H7 (cell line): ENCODE measurements at regions not wholly inside any gene's neighbourhood (a gene's known extent, or its start where the extent isn't known, plus 50 kb on each side); places are given as distances from the start of the nearest gene placed in this dataset.
A peak's percentile ranks its signal among the peaks of the same experiment; 100 is the strongest.
"Not testable (repeated sequence)": the region's sequence is repeated elsewhere in the genome, so short reads cannot be mapped to it uniquely, and the experiment has no call there.

Experiments used
- DNase-seq: peaks from one replicate; pipeline ENCODE4 v3.0.0; 2012
- H3K27me3 ChIP-seq: 2 replicates; pipeline ENCODE4 v1.6.0; 2011; ENCODE audit warnings: mild to moderate bottlenecking, low read length; ENCODE audit not compliant: control insufficient read depth, insufficient read depth
- H3K36me3 ChIP-seq: replicated peaks from 2 replicates; pipeline ENCODE4 v1.5.1; 2011; ENCODE audit warnings: low read length; ENCODE audit not compliant: control insufficient read depth, insufficient read depth
- H3K4me3 ChIP-seq: 2 replicates; pipeline ENCODE4 v1.5.1; 2011; ENCODE audit warnings: low read depth, mild to moderate bottlenecking, control low read depth, low read length, moderate library complexity; ENCODE audit not compliant: insufficient read depth

GRCh38 chr2:2773692-2774091, 442.6 kb upstream of the MYT1L start:
- no peaks in the 10 kb centered on the region for H3K27me3 ChIP-seq
- H3K4me3 ChIP-seq = no peak overlapping the region
- no peaks in the 10 kb centered on the region for H3K36me3 ChIP-seq
- no peak for DNase-seq

- DNase-seq, H3K36me3 ChIP-seq, H3K4me3 ChIP-seq, H3K27me3 ChIP-seq: not testable (repeated sequence)
Measured at GRCh38 chr2:2773080-2773479, 442.0 kb upstream of the MYT1L start.

- H3K4me3 ChIP-seq = no peak overlapping the region
- DNase-seq = no peak
- H3K36me3 ChIP-seq = no peaks in the 10 kb centered on the region
- no peaks in the 10 kb centered on the region for H3K27me3 ChIP-seq
Measured at GRCh38 chr2:2771721-2772411, 440.8 kb upstream of the MYT1L start.

GRCh38 chr2:2769481-2770431, 438.7 kb upstream of the MYT1L start:
- Histone ChIP-seq H3K4me3 (no peak overlapping the region), H3K36me3 (no peaks in the 10 kb centered on the region), H3K27me3 (no peaks in the 10 kb centered on the region)
- no peak for DNase-seq

- Histone ChIP-seq H3K4me3 (no peak overlapping the region), H3K36me3 (no peaks in the 10 kb centered on the region), H3K27me3 (no peaks in the 10 kb centered on the region)
- no peak for DNase-seq
Measured at GRCh38 chr2:2768476-2768875, 437.4 kb upstream of the MYT1L start.

- no peak overlapping the region for H3K4me3 ChIP-seq
- no peaks in the 10 kb centered on the region for H3K36me3 ChIP-seq
- H3K27me3 ChIP-seq = no peaks in the 10 kb centered on the region
- no peak for DNase-seq
Measured at GRCh38 chr2:2767837-2768236, 436.8 kb upstream of the MYT1L start.

GRCh38 chr2:2765839-2766495, 434.9 kb upstream of the MYT1L start:
- Histone ChIP-seq H3K4me3 (no peak overlapping the region), H3K36me3 (no peaks in the 10 kb centered on the region), H3K27me3 (no peaks in the 10 kb centered on the region)
- DNase-seq = no peak

GRCh38 chr2:2765176-2765800, 434.2 kb upstream of the MYT1L start:
- no peak overlapping the region for H3K4me3 ChIP-seq
- H3K36me3 ChIP-seq = no peaks in the 10 kb centered on the region
- H3K27me3 ChIP-seq = no peaks in the 10 kb centered on the region
- no peak for DNase-seq

- H3K36me3 ChIP-seq = no peaks in the 10 kb centered on the region
- H3K27me3 ChIP-seq = no peaks in the 10 kb centered on the region
- DNase-seq = no peak
- no peak overlapping the region for H3K4me3 ChIP-seq
Measured at GRCh38 chr2:2764739-2765138, 433.7 kb upstream of the MYT1L start.

GRCh38 chr2:2764001-2764355, 432.9 kb upstream of the MYT1L start:
- H3K36me3 ChIP-seq = no peaks in the 10 kb centered on the region
- no peak for DNase-seq
- no peaks in the 10 kb centered on the region for H3K27me3 ChIP-seq
- H3K4me3 ChIP-seq = no peak overlapping the region

- H3K36me3 ChIP-seq = no peaks in the 10 kb centered on the region
- no peak overlapping the region for H3K4me3 ChIP-seq
- no peaks in the 10 kb centered on the region for H3K27me3 ChIP-seq
- peak; percentile 69 for DNase-seq
Measured at GRCh38 chr2:2763351-2764000, 432.4 kb upstream of the MYT1L start.

- no peaks in the 10 kb centered on the region for H3K27me3 ChIP-seq
- peak; percentile 59 for DNase-seq
- no peak overlapping the region for H3K4me3 ChIP-seq
- no peaks in the 10 kb centered on the region for H3K36me3 ChIP-seq
Measured at GRCh38 chr2:2762913-2763312, 431.8 kb upstream of the MYT1L start.

GRCh38 chr2:2762166-2762908, 431.3 kb upstream of the MYT1L start:
- H3K27me3 ChIP-seq = no peaks in the 10 kb centered on the region
- H3K36me3 ChIP-seq = no peaks in the 10 kb centered on the region
- DNase-seq = no peak
- no peak overlapping the region for H3K4me3 ChIP-seq
